ENCODE measurements at regions not wholly inside any gene's neighbourhood (a gene's known extent, or its start where the extent isn't known, plus 50 kb on each side); places are given as distances from the start of the nearest gene placed in this dataset.

DNA sequence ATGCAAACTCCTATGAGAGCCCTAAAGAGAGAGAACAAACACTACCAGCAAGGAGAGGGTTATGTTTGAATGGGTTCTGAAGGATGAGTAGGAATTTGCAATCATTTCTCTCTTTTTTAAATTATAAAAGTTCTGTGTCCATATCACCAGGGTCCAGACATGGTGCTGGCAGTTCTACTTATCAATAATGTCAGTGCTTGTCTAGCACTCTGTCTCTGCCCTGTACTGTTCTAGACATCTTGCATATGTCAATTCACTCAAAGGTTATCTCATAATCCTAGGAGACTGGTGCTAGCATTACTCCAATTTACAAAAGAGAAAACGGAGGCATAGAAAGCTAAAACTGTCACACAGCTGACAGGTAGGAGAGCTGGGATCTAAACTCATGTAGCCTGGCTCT, 101.3 kb downstream of the VEGFA start:
- no peak for FAIRE-seq
- peaks cover 7 to 65% of the 10 kb centered on the region in 2 experiments; a peak in 4 of 5 replicates for H3K27me3 ChIP-seq (ENCODE audit: control insufficient read depth in 1 of 2, insufficient read depth in 2 of 2, low read length in 2 of 2)
- in situ Hi-C loops (cut with HindIII; ENCODE audit: extremely low pct_ligation_motif_present, low pct_unique_long_range_greater_than_20kb), result no loop called here
- no peaks in the 10 kb centered on the region for H3K36me3 ChIP-seq (replicated peaks in 1 of 2; ENCODE audit: control insufficient read depth in 1 of 2, insufficient read depth in 2 of 2, low read length in 2 of 2)
- H3K27ac ChIP-seq (ENCODE audit: extremely low read length, insufficient read depth, low read length), result no peak overlapping the region
- no peaks in the 10 kb centered on the region for H3K79me2 ChIP-seq (ENCODE audit: insufficient read depth, low read length)
- BruUV-seq (replicated peaks), result no TSS peak
- DNase-seq (ENCODE audit: low spot score), result no peak
- no peak overlapping the region for H2AFZ ChIP-seq (ENCODE audit: low read length)
- intact Hi-C loops (cut with micrococcal nuclease; ENCODE audit: unreplicated experiment), result no loop called here
- no peak overlapping the region for H3K4me3 ChIP-seq (replicated peaks in 1 of 3; ENCODE audit: insufficient read depth in 1 of 3, low read depth in 2 of 3, low read length in 3 of 3)
- no peak overlapping the region for H3K4me2 ChIP-seq (ENCODE audit: low read depth, low read length)
- peaks cover 28% of the 10 kb centered on the region for H3K4me1 ChIP-seq (ENCODE audit: insufficient read depth, low read length)
- WGBS (ENCODE audit: low lambda C conversion rate), result 0% methylated on average over 1 of the region's 1 CpG
- POLR2A ChIA-PET, result no interaction called here
- CTCF ChIA-PET (ENCODE audit: low intra/inter-chr PET ratio, low total read pairs), result no interaction called here
- TF ChIP-seq CENPT (CRISPR knock-in tag; IDR thresholded peaks at IDR 0.05; ENCODE audit: low read depth) (no peak), ZNF224 (CRISPR knock-in tag; IDR thresholded peaks at IDR 0.05) (no peak)
- H3K9me3 ChIP-seq (ENCODE audit: low read length), result no peaks in the 10 kb centered on the region
- no peak overlapping the region for H3K9ac ChIP-seq (ENCODE audit: insufficient read depth, low read depth, low read length)
- no peaks in the 10 kb centered on the region for H4K20me1 ChIP-seq (ENCODE audit: insufficient read depth, low read length)
- ATAC-seq, result no peak

DNA sequence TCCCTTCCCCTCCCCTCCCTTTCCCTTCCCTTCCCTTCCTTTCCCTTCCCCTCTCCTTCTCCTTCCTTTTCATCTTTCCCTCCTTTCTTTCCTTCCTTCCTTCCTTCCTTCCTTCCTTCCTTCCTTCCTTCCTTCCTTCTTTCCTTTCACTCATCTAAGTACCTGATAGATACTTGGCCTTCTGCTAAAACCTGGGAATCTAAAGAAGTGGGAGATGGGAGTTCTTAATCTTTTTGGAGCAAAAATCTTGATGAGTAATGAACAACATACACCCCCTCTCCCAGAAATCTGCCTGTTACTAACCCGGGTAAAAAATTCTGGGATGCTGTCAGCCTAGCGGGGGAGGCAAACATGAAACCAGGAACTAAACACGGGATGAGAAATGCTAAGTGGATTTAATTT, 100.7 kb downstream of the VEGFA start:
- H3K9me3 ChIP-seq (ENCODE audit: low read length), result no peaks in the 10 kb centered on the region
- 34% methylated on average over 3 of the region's 3 CpGs for WGBS (ENCODE audit: low lambda C conversion rate)
- H3K27ac ChIP-seq (ENCODE audit: extremely low read length, insufficient read depth, low read length), result no peak overlapping the region
- POLR2A ChIA-PET, result no interaction called here
- in situ Hi-C loops (cut with HindIII; ENCODE audit: extremely low pct_ligation_motif_present, low pct_unique_long_range_greater_than_20kb), result no loop called here
- no peaks in the 10 kb centered on the region for H4K20me1 ChIP-seq (ENCODE audit: insufficient read depth, low read length)
- H3K4me3 ChIP-seq (replicated peaks in 1 of 3; ENCODE audit: insufficient read depth in 1 of 3, low read depth in 2 of 3, low read length in 3 of 3), result no peak overlapping the region
- FAIRE-seq (no peak), ATAC-seq (no peak), DNase-seq (ENCODE audit: low spot score) (no peak)
- peaks cover 27% of the 10 kb centered on the region for H3K4me1 ChIP-seq (ENCODE audit: insufficient read depth, low read length)
- no TSS peak for BruUV-seq (replicated peaks)
- no peak overlapping the region for H3K4me2 ChIP-seq (ENCODE audit: low read depth, low read length)
- TF ChIP-seq KDM5A (IDR thresholded peaks at IDR 0.05; ENCODE audit: borderline replicate concordance, low read length) (no peak), PCBP1 (IDR thresholded peaks at IDR 0.05; ENCODE audit: borderline replicate concordance, low read depth, low read length) (0 out of 2 replicates have a peak, but pooled peaks have one; percentile 29), PCBP2 (optimal IDR thresholded peaks at IDR 0.05; ENCODE audit: low read depth, low read length, poor library complexity, severe bottlenecking) (peak; percentile 88), SP2 (CRISPR knock-in tag; IDR thresholded peaks at IDR 0.05) (no peak), NONO (IDR thresholded peaks at IDR 0.05) (peak; percentile 55; the same call in 1 of the 2 replicates), NONO (CRISPR knock-in tag; conservative IDR thresholded peaks at IDR 0.05) (no peak), ZNF451 (CRISPR knock-in tag; IDR thresholded peaks at IDR 0.05) (no peak), HNRNPK (IDR thresholded peaks at IDR 0.05; ENCODE audit: low read depth, low read length, poor library complexity, severe bottlenecking) (peak; percentile 77)
- peaks cover 9 to 65% of the 10 kb centered on the region in 2 experiments; a peak in 4 of 5 replicates for H3K27me3 ChIP-seq (ENCODE audit: control insufficient read depth in 1 of 2, insufficient read depth in 2 of 2, low read length in 2 of 2)
- CTCF ChIA-PET (ENCODE audit: low intra/inter-chr PET ratio, low total read pairs), result no interaction called here
- H2AFZ ChIP-seq (ENCODE audit: low read length), result no peak overlapping the region
- intact Hi-C loops (cut with micrococcal nuclease; ENCODE audit: unreplicated experiment), result no loop called here
- no peaks in the 10 kb centered on the region for H3K36me3 ChIP-seq (replicated peaks in 1 of 2; ENCODE audit: control insufficient read depth in 1 of 2, insufficient read depth in 2 of 2, low read length in 2 of 2)
- H3K9ac ChIP-seq (ENCODE audit: insufficient read depth, low read depth, low read length), result no peak overlapping the region
- H3K79me2 ChIP-seq (ENCODE audit: insufficient read depth, low read length), result no peaks in the 10 kb centered on the region
